CD4-positive, alpha-beta T cell (primary cell): ENCODE measurements at regions not wholly inside any gene's neighbourhood (a gene's known extent, or its start where the extent isn't known, plus 50 kb on each side); places are given as distances from the start of the nearest gene placed in this dataset.

Experiments used
- ATAC-seq: fragments of 200-7000 bp; cut with Tn5 transposase; one replicate; pipeline ENCODE4 v1.10.0; 2022; ENCODE audit warnings: mild to moderate bottlenecking; ENCODE audit not compliant: poor library complexity
- CTCF ChIA-PET: fragments of 350-600 bp; sonication (Branson Sonifier 250); formaldehyde crosslinking; loops from one replicate; lab custom pipeline; 2021; ENCODE audit warnings: antibody characterized with exemption, inconsistent platforms; lab: Charles Lee
- POLR2A ChIA-PET: fragments of 350-600 bp; sonication (Branson Sonifier 250); formaldehyde crosslinking; loops from one replicate; lab custom pipeline; 2021; ENCODE audit warnings: antibody characterized with exemption, inconsistent platforms; lab: Charles Lee
- DNase-seq, 14 experiments: peaks; one replicate each; pipeline ENCODE4 v3.0.0-alpha.2; 2013 to 2020; ENCODE audit warnings: mixed read lengths in 2 of 14
- H3K27ac ChIP-seq, 2 donors: one replicate each; pipeline versions ENCODE4 v1.5.1 to v1.7.0; 2013; ENCODE audit warnings: low read length in 2 of 2, low read depth in 1 of 2, mild to moderate bottlenecking in 1 of 2
- H3K27me3 ChIP-seq, 2 experiments: 1 replicate in 1 of 2; 2 replicates in 1 of 2; pipeline versions ENCODE4 v1.6.1 to v1.7.0; 2013; ENCODE audit warnings: low read length in 2 of 2, control low read depth in 1 of 2, mild to moderate bottlenecking in 1 of 2, moderate library complexity in 1 of 2; ENCODE audit not compliant: insufficient read depth in 2 of 2, control insufficient read depth in 1 of 2
- H3K36me3 ChIP-seq: one replicate; pipeline ENCODE4 v1.6.1; 2013; ENCODE audit warnings: low read length, control low read depth; ENCODE audit not compliant: insufficient read depth
- H3K4me1 ChIP-seq: one replicate; pipeline ENCODE4 v1.6.1; 2013; ENCODE audit warnings: low read length, control low read depth; ENCODE audit not compliant: insufficient read depth
- H3K4me3 ChIP-seq: one replicate; pipeline ENCODE4 v1.5.1; 2013; ENCODE audit warnings: mild to moderate bottlenecking, low read length, moderate library complexity
- H3K9me3 ChIP-seq, 2 experiments: 1 replicate in 1 of 2; 2 replicates in 1 of 2; pipeline versions ENCODE4 v1.6.1 to v1.7.0; 2013; ENCODE audit warnings: low read length in 2 of 2, mild to moderate bottlenecking in 2 of 2, control low read depth in 1 of 2, moderate library complexity in 1 of 2; ENCODE audit not compliant: control insufficient read depth in 1 of 2, insufficient read depth in 1 of 2
- H3K27ac Mint-ChIP-seq: one replicate; pipeline ENCODE4 v1.8.0; 2020; ENCODE audit warnings: mixed read lengths
- H3K27me3 Mint-ChIP-seq: one replicate; pipeline ENCODE4 v1.8.0; 2021; ENCODE audit warnings: mixed read lengths
- H3K36me3 Mint-ChIP-seq: one replicate; pipeline ENCODE4 v1.8.0; 2021; ENCODE audit warnings: low read depth, mixed read lengths
- H3K4me1 Mint-ChIP-seq: one replicate; pipeline ENCODE4 v1.8.0; 2021; ENCODE audit warnings: low read depth, mixed read lengths
- H3K4me3 Mint-ChIP-seq: one replicate; pipeline ENCODE4 v1.8.0; 2020; ENCODE audit warnings: mild to moderate bottlenecking, mixed read lengths
- H3K9me3 Mint-ChIP-seq: one replicate; pipeline ENCODE4 v1.8.0; 2020; ENCODE audit warnings: mixed read lengths
- CTCF ChIP-seq: fragments of 200-600 bp; IDR thresholded peaks from one replicate; pipeline ENCODE4 v1.8.0; 2022; ENCODE audit warnings: antibody characterized with exemption, mild to moderate bottlenecking
- intact Hi-C, 2 experiments: fragments of 100-400 bp; cut with DNase I in 1 of 2; cut with micrococcal nuclease in 1 of 2; formaldehyde crosslinking; loops; one replicate each; pipeline versions ENCODE4 v1.15.1 to v1.9.0; 2023 to 2025; cut with DNase I, micrococcal nuclease

DNA sequence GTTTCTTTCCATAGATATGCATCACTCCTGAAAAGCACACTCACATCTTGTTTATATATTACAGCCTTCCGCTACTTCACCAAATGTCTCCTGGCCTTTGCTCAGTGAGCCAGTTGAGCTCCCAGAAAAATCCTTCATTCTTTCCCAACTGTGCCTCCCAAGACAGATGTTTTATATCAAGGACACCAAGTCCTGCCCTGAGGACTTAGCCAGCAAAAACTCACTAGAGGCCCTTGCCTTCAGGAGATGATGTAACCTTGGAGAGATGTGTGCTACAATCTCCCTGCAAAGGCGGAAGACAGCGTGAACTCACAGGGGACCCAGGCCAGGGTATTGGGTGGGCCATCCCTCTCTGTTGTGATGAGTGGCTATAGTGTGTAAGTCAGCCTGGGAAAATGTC is 86.1 kb upstream of the CTAGE1 start:
- intact Hi-C loops: no loop called here

DNA sequence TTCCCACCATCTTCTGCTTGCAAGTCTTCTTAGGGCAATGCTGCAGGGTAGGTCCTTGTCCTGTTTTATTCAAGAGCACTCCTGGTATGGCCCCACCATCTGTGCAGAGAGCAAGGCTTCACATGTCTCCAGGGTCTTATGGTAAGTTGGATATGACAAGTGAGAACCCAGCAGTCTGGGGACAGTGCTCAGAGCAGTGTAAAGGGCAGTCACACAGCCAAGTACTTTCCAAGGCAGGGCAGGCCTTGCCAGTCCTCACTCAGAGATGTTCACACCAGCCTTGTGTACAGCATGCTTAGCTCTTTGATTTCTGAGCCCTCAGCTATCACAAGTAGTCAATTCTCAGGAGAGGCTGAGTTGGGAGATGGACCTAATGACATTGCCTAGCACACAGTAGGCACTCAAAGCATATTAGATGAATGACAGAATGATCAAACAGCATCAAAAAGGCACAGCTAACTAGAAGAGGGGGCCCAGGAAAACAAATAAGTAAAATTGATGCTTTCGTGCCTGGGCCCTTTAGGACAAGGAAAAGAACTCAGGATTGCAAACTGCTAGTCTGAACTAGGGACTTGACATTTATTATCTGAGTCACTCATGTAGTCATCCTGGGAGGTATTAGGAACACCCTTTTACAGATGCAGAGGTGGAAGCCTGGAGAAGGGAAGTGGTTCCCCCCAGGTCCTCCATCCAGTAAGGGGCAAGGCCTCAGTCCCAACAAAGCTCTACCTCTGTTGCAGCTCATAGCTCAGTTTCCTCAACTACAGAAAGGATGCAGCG is 86.7 kb upstream of the CTAGE1 start:
- H3K27ac ChIP-seq: no peak overlapping the region
- Mint-ChIP-seq H3K4me1 (no peaks in the 10 kb centered on the region), H3K4me3 (no peak overlapping the region), H3K36me3 (no peaks in the 10 kb centered on the region), H3K27me3 (no peaks in the 10 kb centered on the region), H3K9me3 (peaks cover 3% of the 10 kb centered on the region), H3K27ac (no peak overlapping the region)
- intact Hi-C loops: no loop called here
- H3K9me3 ChIP-seq: no peaks in the 10 kb centered on the region
- H3K36me3 ChIP-seq: no peaks in the 10 kb centered on the region
- ChIA-PET CTCF (no interaction called here), POLR2A (no interaction called here)
- no peaks in the 10 kb centered on the region for H3K27me3 ChIP-seq
- no peak for ATAC-seq
- no peaks in the 10 kb centered on the region for H3K4me1 ChIP-seq
- no peak overlapping the region for H3K4me3 ChIP-seq
- no peak for TF ChIP-seq CTCF
- DNase-seq: no peak

More for the DNA sequence above, 86.1 kb upstream of the CTAGE1 start:
- no peaks in the 10 kb centered on the region for H3K9me3 ChIP-seq
- Mint-ChIP-seq H3K4me3 (no peak overlapping the region), H3K4me1 (no peaks in the 10 kb centered on the region), H3K27ac (no peak overlapping the region), H3K27me3 (no peaks in the 10 kb centered on the region), H3K9me3 (peaks cover 3% of the 10 kb centered on the region), H3K36me3 (no peaks in the 10 kb centered on the region)
- H3K36me3 ChIP-seq: no peaks in the 10 kb centered on the region
- H3K27me3 ChIP-seq: no peaks in the 10 kb centered on the region
- no peaks in the 10 kb centered on the region for H3K4me1 ChIP-seq
- ATAC-seq (no peak), DNase-seq (no peak)
- ChIA-PET POLR2A (no interaction called here), CTCF (no interaction called here)
- no peak for TF ChIP-seq CTCF
- no peak overlapping the region for H3K4me3 ChIP-seq
- H3K27ac ChIP-seq: no peak overlapping the region

DNA sequence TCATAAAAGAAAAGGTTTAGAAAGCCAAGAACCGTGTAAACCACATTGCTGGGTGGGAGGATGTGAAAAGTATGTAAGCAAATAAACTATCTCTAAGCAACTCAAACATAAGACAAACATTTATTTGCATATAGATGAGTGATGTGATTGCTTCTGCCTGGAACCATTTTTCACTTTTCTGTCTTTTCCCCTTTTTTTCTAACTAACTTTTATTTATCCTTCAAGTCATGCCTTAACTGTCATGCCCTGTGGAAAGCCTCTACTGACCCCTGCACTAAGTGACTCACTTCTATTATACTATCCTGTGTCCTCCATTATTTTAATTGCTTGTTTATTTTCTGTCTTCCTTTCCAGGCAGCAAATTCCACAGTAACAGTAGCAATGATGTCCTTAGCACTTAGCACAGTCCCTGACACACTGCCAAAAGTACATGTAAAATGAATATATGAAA is 87.5 kb upstream of the CTAGE1 start:
- Histone ChIP-seq H3K27ac (no peak overlapping the region), H3K36me3 (no peaks in the 10 kb centered on the region), H3K9me3 (no peaks in the 10 kb centered on the region), H3K4me1 (no peaks in the 10 kb centered on the region), H3K4me3 (no peak overlapping the region), H3K27me3 (no peaks in the 10 kb centered on the region)
- H3K4me3 Mint-ChIP-seq: no peak overlapping the region
- POLR2A ChIA-PET: no interaction called here
- DNase-seq: no peak
- no peaks in the 10 kb centered on the region for H3K36me3 Mint-ChIP-seq
- no peak for ATAC-seq
- H3K27ac Mint-ChIP-seq: no peak overlapping the region
- H3K27me3 Mint-ChIP-seq: no peaks in the 10 kb centered on the region
- peaks cover 3% of the 10 kb centered on the region for H3K9me3 Mint-ChIP-seq
- CTCF ChIA-PET: no interaction called here
- no peaks in the 10 kb centered on the region for H3K4me1 Mint-ChIP-seq
- intact Hi-C loops: no loop called here
- TF ChIP-seq CTCF: no peak
